CD4-positive, alpha-beta T cell treated with Interleukin-6 for 4 hours (primary cell): ENCODE measurements at regions not wholly inside any gene's neighbourhood (a gene's known extent, or its start where the extent isn't known, plus 50 kb on each side); places are given as distances from the start of the nearest gene placed in this dataset.
A peak's percentile ranks its signal among the peaks of the same experiment; 100 is the strongest.

ENCODE experiments used
- DNase-seq: peaks from one replicate; pipeline ENCODE4 v3.0.0-alpha.2; 2020; ENCODE audit warnings: mixed read lengths

DNA sequence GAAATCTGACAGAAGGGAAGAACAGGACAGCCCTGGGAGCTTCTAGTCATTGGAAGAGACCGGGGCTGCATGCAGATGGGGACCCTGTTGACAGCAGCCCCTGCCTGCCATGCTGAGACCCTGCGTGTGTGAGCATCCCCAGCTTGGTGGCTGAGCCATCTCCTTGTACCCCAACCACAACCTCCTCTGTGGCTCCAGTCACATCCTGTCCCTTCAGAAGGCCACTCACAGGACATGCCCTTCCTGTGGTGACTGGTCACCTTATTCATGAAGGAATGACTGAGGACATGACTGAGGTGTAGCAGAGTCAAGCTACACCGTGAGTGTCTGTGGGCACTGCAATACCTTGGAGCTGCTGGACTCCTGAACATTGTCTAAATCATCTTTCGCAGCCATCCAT, 141.8 kb upstream of the ERRFI1 start:
- no peak for DNase-seq

DNA sequence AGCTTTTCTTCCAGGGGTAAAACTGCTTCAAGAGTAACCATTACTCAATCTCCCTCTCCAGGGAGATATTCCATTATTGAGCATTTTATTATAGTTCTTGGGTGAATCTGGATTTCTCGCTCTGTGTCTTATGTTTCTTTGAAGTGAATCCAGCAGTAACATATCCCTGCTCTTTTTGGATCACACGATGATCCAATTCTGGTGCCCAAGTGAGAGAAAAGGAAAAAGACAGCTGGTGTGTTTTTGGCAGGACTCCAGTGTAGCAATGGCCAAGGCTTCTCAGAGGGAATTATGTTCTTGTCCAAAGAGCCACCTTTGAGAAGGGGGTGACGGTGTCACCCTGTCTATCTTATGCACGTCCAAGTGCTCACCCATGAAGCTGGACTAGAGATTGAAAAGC, 140.3 kb upstream of the ERRFI1 start:
- no peak for DNase-seq

DNA sequence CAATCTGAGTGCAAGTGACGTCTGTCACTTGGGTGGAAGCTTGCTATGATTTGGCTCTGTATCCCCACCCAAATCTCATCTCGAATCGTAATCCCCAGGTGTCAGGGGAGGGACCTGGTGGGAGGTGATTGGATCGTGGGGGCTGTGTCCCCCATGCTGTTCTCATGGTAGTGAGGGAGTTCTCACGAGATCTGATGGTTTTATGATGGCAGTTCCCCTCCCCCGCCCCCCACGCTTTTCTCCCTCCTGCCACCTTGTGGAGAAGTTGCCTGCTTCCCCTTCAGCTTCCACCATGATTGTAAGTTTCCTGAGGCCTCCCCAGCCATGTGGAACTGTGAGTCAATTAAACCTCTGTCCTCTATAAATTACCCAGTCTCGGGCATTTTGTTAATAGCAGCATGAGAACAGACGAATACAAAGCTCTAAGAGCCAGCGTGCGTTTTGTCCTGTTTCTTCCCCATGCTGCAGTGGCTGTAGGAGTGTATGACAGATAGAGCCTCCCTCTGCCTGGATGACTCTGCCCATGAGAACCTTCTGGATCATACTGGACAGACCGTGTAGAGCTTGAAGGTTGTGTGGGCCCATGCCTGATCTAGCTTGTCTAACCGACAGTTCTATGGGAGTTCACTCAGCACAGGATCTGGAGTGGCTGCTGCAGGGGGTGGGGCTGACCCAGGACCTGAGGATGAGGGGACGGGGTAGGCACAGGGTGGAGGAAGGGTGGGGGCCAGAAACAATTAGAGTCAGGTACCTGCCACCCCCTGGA, 139.7 kb upstream of the ERRFI1 start:
- DNase-seq, result no peak

DNA sequence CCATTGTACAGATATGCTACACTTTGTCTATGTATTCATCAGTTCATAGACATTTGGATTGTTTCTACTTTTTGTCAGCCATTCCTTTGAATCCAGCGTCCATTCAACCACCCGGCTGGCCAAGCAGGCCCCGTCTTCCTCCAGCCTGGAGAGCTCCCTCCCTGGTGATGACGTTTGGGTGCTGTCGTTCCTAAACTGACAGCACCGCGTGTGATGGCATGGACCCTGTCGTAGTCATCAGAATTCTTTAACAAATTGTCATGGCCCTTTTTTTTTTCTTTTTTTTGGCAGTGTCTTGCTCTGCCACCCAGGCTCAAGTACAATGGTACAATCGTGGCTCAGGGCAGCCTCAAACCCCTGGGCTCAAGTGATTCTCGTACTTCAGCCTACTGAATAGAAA, 138.6 kb upstream of the ERRFI1 start:
- DNase-seq, result no peak

DNA sequence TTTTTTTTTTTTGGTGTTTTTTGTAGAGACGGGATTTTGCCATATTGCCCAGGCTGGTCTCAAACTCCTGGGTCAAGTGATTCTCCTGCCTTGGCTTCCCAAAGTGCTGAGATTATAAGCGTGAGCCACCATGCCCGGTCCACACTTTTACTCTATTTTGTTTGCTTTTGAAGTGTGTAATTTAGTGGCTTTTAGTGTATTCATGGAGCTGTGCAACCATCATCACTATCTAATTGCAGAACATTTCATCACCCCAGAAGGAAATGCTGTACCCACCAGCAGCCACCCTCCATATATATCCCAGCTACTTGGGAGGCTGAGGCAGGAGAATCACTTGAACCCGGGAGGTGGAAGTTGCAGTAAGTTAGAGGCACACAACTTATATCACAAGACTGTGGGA, 136.9 kb upstream of the ERRFI1 start:
- DNase-seq, result no peak

DNA sequence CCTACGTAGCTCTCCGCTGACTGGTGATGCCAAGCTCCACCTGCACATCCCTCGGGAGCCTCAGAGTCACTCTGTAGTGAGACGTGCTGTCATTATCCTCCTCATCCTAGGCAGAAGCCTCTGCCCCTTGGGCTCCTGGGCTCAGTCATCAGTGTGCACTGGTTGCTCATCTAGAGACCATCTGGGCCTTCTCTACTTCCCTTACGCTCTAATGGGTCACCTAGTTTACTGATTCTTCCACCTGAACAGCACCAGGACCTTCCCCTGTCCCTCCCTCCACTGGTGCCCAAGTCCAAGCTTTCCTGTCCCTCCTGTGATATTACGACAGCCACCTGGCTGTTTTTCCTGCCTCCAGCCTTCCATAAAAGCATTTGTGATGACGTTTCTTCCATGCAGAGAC, 136.1 kb upstream of the ERRFI1 start:
- no peak for DNase-seq

DNA sequence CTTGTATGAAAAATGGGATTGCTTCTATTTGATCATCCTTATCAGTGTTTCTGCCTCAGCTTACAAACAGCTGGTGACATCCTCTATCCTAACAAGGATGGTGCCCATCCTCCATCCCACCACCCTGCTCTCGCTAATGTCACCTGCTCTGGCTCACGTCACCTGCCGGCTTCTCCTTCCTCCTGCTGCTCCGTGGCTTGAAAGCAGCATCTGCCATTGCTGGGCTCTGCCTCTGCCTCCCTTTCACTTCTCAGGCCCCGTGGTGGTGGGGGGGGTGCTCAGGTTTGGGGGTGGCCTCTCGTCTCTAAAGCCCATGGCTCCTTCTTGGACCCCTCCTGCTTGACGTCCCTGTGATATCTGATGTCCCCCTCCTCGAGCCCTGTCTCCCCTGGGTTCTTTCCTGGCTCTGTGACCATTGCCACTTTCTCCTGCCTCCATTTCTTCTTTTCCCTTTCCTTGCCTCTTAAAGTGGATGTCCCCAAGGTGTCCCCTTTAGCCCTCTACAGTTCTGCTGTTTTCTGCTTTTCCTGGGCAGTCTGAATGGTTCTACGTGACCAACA, 135.5 kb upstream of the ERRFI1 start:
- no peak for DNase-seq

DNA sequence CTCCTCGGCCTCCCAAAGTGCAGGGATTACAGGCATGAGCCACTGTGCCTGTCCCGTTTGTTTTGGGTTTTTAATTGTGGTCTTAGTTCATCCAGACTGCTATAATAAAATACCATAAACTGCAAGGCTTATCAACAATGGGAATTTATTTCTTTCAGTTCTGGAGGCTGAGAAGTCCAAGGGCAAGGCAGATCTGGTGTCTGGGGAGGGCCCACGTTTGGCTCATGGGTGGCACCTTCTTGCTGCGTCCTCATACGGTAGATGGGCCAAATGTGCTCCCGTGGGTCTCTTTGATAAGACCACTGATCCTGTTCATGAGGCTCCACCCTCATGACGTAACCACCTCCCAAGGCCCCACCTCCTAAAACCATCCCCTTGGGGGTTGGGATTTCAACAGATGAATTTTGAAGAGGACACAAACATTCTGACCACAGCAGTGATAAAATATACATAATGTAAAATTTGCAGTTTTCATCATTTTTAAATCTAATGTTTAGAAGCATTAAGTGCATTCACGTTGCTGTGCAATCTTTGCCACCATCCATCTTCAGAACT, 133.4 kb upstream of the ERRFI1 start:
- DNase-seq, result no peak

DNA sequence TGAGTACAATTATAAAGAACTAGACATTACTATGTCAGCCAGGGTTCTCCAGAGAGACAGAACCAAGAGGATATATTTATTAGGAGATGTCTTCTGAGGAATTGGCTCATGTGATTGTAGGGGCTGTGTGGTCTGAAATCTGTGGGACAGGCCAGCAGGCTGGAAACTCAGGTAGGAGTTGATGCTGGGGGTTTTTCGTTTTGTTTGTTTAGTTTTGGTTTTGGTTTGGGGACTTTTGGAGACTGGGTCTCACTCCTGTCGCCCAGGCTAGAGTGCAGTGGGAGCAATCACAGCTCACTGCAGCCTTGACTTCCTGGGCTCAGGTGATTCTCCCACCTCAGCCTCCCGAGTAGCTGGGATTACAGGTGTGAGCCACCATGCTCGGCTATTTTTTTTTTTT, 132.9 kb upstream of the ERRFI1 start:
- no peak for DNase-seq

DNA sequence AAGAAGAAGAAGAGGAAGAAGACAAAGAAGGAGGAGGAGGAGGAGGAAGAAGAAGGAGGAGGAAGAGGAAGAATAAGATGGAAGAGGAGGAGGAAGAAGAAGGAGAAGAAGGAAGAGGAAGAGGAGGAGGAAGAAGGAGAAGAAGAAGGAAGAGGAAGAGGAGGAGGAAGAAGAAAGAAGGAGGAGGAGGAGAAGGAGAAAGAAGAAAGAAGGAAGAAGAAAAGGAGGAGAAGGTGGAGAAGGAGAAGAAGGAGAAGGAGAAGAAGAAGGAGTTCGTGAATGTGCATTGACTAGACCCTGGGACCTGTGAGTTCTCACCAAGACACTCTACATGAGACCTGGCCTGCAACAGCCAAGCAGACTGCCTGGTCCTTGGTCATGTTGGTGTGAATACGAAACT, 131.7 kb upstream of the ERRFI1 start:
- no peak for DNase-seq

DNA sequence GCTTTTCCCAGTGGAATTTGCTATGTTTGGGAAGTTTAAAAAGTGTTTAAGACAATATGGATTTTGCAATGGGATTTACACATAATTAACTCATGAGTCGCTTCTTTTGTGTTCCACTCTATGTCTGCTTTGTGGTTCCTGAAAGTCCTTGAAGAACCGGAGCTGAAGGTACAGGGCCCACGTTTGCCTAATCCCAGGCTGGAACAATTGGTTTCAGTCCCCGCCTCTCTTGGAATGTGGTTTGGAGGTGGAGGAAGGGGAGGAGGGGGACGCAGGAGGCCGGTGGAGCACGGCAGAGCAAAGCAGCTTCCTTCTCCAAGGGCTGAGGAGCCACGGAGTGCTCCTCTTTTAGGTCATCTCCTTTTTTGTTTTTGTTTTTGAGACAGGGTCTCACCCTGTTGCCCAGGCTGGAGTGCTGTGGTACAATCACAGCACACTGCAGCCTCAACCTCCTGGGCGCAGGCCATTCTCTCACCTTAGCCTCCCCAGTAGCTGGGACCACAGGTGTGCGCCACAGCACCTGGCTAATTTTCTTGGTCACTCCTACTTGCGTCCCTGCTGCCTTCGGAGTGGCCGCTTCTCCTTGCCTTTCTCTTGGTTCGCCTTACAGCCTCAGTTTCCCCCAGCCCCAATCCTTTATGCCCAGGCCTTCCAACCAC, 129.5 kb upstream of the ERRFI1 start:
- DNase-seq, result no peak

DNA sequence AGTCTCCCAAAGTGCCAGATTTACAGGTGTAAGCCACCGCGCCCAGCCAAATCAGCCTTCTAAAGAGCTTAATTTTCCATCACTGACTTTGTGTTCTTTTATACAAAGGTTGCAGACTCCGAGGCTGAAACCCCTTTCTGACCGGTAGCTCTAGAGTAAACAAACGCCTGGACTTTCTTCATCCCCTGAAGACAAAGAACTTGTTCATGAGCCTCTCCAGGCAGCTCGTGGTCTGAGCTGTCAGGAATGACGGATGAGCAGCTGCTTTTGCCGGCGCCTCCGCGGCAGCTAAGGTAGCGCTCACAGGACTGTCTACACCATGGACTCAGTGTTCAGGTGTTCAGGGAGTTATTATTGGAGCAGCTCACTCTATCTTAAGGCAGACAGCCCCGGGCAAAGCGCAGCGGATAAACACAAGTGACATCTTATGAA, 128.5 kb upstream of the ERRFI1 start:
- no peak for DNase-seq

DNA sequence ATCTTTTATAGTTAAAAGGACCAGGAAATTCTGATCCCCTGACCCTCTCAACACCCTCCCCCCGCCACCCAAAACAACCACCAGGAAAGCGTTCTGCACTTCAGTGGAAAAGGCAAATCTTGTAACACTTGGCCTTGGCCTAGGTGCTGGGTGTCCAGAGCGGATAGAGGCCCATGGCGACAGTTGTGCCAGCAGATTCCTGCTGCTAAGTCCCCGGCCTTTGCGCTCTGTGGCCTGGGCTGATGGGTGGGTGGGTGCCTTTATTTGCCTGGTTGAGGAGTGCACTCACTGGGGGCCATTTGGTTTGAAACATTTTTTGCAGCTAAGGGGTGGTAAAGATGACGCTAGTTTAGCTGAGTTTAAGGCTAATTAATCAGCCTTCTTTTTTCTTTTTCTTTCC, 127.9 kb upstream of the ERRFI1 start:
- no peak for DNase-seq

DNA sequence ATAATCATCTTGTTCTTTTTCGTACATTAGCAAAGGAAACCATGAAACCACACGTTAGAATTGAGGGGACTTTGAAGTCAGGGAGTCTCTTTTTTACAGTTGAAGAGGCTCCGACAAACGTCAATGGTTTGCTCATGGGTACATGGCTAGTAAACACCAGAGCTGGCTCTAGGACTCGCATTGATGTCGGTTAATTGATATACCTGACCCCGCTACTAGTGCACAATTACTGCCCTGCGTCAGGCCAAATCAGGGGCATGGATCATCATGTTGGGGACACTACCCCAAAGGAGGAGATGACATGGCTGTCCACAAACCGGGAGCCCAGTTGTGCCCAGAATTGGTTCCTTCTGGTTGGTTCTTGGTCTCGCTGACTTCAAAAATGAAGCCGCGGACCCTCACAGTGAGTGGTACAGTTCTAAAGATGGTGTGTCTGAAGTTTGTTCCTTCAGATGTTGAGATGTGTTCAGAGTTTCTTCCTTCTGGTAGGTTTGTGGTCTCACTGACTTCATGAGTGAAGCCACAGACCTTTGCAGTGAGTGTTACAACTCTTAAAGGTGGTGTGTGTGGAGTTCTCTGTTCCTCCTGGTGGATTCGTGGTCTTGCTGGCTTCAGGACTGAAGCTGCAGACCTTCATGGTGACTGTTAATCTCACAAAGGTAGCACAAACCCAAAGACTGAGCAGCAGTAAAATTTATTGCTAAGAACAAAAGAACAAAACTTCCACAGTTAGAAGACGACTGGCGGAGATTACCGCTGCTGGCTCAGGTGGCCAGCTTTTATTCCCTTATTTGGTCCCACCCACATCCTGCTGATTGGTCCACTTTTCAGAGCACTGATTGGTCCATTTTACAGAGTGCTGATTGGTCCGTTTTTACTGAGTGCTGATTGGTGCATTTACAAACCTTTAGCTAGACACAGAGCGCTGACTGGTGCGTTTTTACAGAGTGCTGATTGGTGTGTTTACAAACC, 126.9 kb upstream of the ERRFI1 start:
- DNase-seq, result peak; percentile 39

DNA sequence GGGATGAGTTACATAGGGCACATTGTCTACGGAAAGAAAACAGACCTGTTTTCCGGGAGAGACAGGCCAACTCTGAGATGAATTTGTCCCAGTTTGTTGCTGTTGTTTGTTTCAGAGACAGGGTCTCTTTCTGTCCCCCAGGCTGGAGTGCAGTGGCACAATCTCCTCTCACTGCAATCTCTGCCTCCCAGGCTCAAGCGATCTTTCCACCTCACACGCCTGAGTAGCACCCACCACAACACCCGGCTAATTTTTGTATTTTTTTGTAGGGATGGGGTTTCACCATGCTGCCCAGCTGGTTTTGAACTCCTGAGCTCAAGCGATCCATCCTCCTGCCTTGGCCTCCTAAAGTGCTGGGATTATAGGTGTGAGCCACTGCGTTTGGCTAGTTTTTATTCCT, 125.5 kb upstream of the ERRFI1 start:
- no peak for DNase-seq

DNA sequence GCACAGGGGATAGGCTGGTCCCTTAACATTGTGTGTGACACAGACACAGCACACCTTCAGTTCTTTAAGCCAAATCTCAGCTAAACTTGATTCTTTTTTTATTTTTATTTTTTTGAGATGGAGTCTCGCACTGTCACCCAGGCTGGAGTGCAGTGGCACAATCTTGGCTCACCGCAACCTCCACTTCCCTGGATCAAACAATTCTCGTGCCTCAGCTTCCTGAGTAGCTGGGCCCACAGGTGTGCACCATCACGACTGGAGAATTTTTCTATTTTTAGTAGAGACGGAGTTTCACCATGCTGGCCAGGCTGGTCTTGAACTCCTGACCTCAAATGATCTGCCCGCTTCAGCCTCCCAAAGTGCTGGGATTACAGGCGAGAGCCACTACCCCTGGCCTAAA, 123.6 kb upstream of the ERRFI1 start:
- peak; percentile 39 for DNase-seq

DNA sequence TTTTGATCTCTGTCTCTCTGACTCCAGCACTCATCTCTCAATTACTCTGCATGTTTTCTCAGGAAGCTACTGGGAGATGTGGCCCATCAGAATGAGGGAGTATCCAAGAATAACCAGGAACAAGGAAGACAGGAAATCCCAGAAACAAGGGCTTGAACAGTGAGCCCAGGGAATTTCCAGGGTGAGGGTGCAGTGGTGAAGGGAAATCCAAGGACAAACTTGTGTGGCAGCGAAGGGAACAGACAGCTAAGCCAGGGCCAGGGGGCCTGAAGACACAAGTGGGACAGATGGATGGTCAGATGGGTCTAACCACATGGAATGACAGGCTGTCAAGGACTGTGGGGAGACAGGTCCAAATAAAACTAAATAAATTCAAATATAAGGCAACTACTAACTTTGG, 121.8 kb upstream of the ERRFI1 start:
- no peak for DNase-seq

DNA sequence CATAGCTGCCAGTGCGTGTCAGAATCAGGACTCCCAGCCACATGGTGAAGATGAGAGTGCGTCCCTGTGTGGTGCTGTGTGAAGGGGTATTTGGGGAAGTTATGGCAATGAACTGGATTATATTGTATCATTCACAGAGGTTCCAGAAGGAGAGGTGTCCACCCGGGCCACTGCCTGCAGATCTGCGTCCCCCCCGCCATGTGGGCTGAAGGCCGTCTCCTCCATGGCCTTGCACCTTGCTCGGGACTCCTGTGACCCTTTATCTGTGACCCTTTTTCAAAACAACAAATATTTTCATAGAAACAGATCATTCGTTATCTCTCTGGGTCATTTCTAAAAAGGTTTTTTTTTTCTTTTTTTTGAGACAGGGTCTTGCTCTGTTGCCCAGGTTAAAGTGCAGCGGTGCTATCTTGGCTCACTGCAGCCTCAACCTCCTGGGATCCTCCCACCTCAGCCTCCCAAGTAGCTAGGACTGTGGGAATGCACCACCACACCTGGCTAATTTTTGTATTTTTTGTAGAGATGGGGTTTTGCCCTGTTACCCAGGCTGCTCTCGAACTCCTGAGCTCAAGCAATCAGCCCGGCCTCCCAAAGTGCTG, 120.2 kb upstream of the ERRFI1 start:
- no peak for DNase-seq

DNA sequence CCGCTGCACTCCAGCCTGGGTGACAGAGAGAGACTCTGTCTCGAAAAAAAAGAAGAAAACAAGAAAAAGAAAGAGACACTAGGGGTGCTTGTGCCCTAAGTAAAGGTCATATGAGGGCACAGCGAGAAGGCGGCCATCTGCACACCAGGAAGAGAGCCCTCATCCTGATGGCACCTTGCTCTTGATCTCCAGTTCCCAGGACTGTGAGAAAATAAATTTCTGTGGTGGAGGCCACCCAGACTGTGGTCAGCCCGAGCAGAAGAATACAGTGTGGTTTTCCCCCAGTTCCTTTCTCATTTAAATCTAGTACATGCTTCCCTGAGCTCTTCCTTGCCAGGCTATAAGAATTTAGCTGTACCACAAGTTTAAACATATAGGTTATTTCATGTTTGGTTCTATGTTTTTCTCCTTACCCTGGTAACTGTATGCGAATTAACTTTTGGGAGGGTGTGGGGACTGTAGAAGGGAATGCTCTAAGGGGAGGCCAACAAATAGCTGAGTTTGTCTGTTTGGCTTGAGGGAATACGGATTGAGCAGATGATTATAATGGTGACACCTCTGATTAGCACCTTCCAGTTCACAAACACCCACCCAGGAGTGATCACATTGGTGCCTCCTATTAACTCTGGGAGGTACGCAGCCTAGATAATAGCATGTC, 119.6 kb upstream of the ERRFI1 start:
- no peak for DNase-seq

DNA sequence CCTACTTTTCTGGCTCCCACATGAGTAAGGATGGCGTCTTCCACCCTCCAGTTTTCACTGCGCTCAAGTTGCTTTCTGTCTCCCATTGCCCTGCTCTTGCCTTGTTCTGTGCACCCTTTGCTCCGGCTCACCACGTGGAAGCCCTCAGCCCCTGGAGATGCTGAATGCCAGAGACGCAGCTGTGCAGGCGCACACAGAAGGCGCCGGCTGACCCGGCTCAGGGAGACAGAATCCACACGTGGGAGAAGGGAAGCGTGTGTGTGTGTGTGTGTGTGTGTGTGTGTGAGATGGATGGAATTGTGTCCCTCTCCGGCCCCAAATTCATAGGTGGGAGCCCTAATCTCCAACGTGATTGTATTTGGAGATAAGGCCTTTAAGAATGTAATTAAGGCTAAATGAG, 118.2 kb upstream of the ERRFI1 start:
- DNase-seq, result no peak

DNA sequence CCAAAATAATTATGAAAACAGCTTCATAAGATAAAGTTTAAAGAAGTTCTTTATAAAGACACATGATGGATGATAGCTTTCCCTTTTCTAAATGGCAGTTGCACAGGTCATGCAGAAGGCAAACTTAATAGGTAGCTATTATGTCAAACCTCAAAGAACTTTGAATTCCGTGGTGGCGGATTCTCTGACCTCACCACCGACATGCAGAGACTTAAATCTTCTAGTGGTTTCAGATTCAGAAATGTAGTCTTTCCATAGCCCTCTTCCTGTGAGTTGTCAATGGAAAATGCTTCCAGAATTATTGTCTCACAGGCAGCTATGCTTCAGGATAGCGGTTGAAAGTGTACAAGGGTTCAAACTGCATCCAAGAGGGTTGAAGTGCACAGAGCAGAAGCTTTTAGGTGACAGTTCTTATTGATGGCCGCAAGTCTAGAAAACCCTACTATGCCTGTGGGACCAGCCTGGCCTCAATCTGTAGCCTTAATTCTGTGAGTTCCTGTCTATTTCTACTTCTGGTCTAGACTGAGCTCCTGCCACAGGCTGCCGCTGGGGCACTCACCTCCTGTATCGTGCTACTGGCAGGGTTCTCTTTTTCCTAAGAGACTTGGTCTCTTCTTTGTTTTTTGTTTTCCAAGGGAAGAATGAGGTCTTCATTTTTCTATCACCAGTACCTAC, 117.0 kb upstream of the ERRFI1 start:
- DNase-seq, result no peak
